Activated T-cell treated with anti-CD3 and anti-CD28 coated beads, Interleukin-2, amount 50 U/mL, for 4 hours (primary cell): ENCODE measurements at regions not wholly inside any gene's neighbourhood (a gene's known extent, or its start where the extent isn't known, plus 50 kb on each side); places are given as distances from the start of the nearest gene placed in this dataset.

ENCODE experiments used
- ATAC-seq, 2 donors: fragments of 200-7000 bp; cut with Tn5 transposase; one replicate each; pipeline ENCODE4 v1.10.0; 2021
- DNase-seq: peaks from one replicate; pipeline ENCODE4 v3.0.0-alpha.2; 2020
- H3K27me3 Mint-ChIP-seq: one replicate; pipeline ENCODE4 v1.8.0; 2021; ENCODE audit warnings: low read depth, mixed read lengths
- H3K36me3 Mint-ChIP-seq: one replicate; pipeline ENCODE4 v1.8.0; 2022; ENCODE audit warnings: mixed read lengths; ENCODE audit not compliant: insufficient read depth
- H3K4me1 Mint-ChIP-seq: one replicate; pipeline ENCODE4 v1.8.0; 2021; ENCODE audit warnings: low read depth, mixed read lengths
- H3K4me3 Mint-ChIP-seq: one replicate; pipeline ENCODE4 v1.8.0; 2021; ENCODE audit warnings: mild to moderate bottlenecking, moderate library complexity, mixed read lengths
- H3K9me3 Mint-ChIP-seq: one replicate; pipeline ENCODE4 v1.8.0; 2021; ENCODE audit warnings: mixed read lengths

GRCh38 chr9:7227951-7228350, 470.2 kb downstream of the KDM4C start:
- DNase-seq (no peak), ATAC-seq (no peak)
- Mint-ChIP-seq H3K4me1 (peaks cover 7% of the 10 kb centered on the region), H3K36me3 (no peaks in the 10 kb centered on the region), H3K4me3 (no peak overlapping the region), H3K9me3 (no peaks in the 10 kb centered on the region), H3K27me3 (peaks cover 7% of the 10 kb centered on the region)

- H3K36me3 Mint-ChIP-seq, result no peaks in the 10 kb centered on the region
- ATAC-seq (no peak), DNase-seq (no peak)
- H3K27me3 Mint-ChIP-seq, result peaks cover 4% of the 10 kb centered on the region
- H3K4me1 Mint-ChIP-seq, result peaks cover 7% of the 10 kb centered on the region
- H3K9me3 Mint-ChIP-seq, result no peaks in the 10 kb centered on the region
- H3K4me3 Mint-ChIP-seq, result no peak overlapping the region
These were observed 468.4 kb downstream of the KDM4C start for GRCh38 chr9:7226007-7226640.
